GM12874 (cell line): ENCODE measurements at regions not wholly inside any gene's neighbourhood (a gene's known extent, or its start where the extent isn't known, plus 50 kb on each side); places are given as distances from the start of the nearest gene placed in this dataset.

Experiments
- TF ChIP-seq, protein P1 (sequence below): IDR thresholded peaks from 2 replicates; pipeline ENCODE4 v1.5.1; 2011; ENCODE audit warnings: low read depth, mild to moderate bottlenecking, control low read depth, low read length, moderate library complexity; ENCODE audit not compliant: insufficient read depth

DNA sequence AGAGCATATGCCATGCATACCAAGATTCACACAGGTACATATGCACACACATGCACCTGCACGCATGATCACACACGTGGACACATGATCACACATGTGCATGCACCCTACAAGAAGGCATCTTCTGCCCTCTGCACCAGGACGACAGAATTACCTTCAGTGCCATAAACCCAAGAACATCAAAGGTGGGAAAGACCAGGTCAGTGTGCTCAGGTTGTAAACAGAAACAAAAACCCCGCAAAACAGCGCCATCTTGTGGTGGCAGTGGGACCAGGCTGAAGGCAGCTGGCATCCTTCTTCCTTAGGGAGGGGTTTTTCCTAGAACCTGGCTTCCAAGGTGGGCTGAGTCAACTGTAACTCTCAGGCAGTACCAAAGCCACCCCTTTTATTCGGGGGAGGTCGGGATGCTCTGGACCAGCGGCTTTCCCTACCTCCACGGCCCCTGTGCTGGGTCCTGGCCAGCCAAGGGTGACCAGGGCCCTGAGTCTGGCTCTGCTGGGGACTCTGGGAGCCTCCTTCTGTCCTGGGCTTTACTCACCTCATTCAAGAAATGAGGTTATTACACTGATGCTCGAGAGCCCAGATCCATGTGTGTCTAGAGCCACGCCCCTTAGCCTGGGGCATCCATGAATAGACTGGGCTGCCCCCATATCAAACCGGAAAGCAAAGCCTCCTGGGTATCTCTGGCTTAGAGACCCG lies 69.4 kb upstream of the FGF3 start:
- TF ChIP-seq, protein P1, sequence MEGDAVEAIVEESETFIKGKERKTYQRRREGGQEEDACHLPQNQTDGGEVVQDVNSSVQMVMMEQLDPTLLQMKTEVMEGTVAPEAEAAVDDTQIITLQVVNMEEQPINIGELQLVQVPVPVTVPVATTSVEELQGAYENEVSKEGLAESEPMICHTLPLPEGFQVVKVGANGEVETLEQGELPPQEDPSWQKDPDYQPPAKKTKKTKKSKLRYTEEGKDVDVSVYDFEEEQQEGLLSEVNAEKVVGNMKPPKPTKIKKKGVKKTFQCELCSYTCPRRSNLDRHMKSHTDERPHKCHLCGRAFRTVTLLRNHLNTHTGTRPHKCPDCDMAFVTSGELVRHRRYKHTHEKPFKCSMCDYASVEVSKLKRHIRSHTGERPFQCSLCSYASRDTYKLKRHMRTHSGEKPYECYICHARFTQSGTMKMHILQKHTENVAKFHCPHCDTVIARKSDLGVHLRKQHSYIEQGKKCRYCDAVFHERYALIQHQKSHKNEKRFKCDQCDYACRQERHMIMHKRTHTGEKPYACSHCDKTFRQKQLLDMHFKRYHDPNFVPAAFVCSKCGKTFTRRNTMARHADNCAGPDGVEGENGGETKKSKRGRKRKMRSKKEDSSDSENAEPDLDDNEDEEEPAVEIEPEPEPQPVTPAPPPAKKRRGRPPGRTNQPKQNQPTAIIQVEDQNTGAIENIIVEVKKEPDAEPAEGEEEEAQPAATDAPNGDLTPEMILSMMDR: peak; percentile 94

DNA sequence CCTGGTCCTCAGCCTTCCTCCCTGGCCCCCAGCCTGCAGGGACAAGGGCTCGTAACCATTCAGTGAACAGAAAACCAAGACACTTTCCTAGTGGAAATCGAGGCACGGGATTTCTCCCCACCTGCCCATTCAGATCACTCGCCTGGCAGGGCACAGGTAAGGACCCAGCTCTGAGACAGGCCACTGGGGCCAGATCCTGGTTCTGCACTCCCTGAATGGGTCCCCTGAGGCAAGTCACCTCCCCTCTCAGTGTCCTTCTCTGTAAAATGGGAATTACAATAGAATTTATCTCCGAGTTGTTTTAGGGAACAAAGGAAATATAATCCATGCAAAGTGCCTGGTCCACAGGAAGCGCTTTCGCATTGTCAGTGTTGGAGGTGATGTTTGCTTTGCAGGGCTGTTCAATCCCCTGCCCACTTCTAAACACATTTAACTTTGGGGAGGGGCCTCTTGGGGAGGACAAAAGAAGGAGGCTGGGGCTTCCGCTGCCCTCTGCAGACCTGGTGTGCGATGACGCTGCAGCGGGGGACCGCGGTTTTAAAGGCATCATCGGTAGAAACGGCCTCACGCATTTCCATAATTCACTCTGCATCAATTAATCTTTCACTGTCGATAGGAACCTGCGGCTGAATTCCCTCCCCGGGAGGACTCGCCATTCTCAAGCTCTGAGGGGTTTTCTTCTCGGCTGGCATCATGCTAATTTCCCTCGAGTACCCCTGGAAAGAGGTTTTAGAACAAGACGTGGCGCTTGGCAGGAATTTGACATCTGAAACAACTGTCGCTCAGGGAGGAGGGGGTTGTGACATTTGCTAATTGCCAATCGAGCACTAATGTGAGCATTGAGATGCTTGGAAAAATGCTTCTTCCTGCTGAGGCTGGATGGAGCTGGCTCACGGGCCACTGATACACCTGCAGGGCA lies 70.4 kb upstream of the FGF3 start:
- TF ChIP-seq, protein P1: no peak

DNA sequence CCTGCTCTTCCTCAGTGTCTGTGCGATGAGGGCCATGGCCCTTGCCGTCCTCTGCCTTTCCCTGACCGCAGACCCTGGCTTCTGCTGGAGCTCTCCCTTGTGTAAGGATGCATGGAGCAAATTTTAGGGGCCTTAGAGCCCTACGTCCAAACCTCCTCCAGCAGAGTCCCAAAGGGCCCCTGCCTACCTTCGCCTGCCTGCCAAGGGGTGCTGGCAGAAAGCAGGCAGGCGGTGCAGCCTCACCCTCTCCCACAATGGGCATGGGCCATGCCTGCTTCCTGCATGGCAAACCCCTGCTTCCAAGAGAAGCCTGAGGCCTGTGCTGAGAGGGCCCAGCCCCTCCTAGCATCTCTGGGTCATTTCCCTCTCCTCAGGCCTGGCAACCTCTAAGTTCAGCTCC lies 71.3 kb upstream of the FGF3 start:
- TF ChIP-seq, protein P1: no peak

DNA sequence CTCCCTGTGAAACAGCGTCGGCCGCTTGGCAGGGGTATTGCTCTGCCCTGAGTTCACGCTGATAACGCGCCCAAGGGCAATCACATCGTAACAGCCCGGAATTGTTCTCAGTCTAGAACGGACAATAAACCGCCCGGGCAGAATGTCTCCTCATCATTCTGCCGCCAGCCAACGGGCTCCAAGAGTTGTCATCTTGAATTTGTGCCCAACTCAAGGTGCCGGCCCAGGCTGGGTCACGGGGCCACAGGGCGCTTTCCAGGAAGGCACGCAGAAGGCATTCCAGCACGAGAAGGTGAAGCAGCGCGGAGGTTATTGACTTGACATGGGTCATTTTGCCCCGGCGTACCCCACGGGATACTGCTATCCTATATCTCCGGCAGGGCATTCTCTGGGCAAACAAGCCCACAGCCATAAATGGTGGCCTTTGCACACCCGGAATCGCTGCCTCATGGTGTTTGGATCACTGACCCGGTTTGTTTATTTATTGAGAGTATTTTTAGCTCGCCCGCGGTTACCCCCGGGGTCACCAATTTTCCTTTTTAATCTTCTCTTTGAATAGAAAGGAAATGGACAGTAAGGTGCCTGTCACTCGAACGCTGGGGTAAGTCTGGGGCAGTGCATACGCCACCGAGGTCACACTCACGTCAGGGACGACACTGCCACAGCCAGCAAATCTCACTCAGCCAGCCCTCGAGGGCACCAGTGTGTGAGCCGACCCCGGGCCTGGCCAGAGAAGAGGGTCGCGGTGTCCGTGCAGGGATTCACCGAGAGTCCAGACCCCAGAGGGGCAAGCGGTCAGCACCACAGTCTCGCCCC lies 72.4 kb upstream of the FGF3 start:
- TF ChIP-seq, protein P1: no peak

DNA sequence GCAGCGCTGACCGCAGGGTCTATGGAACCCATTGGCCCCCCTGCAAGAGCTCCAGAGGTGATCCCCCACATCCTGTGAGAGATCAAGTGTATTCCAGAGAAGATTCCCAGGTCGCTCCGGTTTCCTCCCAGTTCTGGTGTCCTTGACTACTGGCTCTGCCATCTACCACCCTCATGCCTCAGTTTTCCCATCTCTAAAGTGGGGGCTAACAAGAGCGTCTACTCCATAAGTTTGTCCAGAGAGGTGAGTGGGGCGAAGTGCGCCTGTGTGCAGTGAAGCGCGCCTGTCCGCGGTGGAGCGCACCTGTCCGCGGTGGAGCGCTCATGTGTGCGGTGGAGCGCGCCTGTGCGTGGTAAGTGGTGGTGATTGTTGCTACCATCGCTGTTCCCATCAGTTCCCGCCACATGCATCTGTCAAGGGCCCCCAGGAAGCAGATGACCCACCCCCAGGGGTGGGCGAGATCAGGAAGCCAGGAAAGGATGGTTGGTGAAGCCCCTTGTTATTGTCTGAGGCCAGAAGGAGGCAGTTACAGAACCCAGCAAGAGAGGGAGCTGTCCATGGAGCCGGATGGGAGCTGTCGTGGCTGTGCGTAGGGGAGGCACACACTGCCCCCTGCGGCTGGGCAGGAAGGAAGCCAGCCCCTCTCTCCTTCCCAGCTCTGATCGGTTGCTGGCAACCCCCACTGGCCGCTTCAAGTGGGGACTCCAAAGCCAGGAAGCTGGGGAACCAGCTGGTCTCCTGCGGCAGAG lies 73.2 kb upstream of the FGF3 start:
- TF ChIP-seq, protein P1: no peak

DNA sequence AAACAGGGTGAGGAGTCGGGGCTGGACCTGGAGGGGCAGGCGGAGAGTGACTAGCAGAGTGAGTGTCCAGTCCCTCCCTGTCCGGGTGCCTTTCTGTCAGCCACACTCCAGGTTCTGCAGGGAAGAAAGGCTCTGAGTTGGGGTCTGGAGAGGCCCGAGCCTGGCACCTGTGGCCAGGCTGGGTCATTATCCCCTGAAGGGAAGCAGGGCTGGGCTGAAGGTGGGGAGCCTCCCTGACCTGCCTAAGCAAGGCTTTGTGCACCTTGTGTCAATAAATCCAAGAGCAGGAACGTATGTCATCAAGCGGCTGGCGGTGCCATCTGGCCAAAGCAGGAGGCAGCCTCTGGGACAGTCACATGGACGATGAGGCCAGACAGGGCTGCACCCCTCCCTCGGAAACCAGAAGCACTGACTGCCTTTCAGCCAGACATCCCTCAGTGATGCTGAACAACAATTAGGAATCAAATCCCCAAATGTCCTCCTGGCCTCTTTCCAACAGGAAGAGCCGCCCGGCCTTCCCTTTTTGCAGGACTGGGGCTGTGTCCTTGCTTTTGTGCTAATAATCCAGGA lies 73.9 kb upstream of the FGF3 start:
- TF ChIP-seq, protein P1: no peak
